SK-N-MC (cell line): ENCODE measurements at regions not wholly inside any gene's neighbourhood (a gene's known extent, or its start where the extent isn't known, plus 50 kb on each side); places are given as distances from the start of the nearest gene placed in this dataset.

ENCODE experiments used
- EZH2 ChIP-seq: fragments of 200-600 bp; sonication (generic); IDR thresholded peaks from one replicate; pipeline ENCODE4 v1.6.1; 2017; ENCODE audit warnings: antibody characterized with exemption
- POLR2AphosphoS5 ChIP-seq: IDR thresholded peaks from 2 replicates; pipeline ENCODE4 v1.6.1; 2012; ENCODE audit warnings: mild to moderate bottlenecking, low read depth, low read length, borderline replicate concordance

DNA sequence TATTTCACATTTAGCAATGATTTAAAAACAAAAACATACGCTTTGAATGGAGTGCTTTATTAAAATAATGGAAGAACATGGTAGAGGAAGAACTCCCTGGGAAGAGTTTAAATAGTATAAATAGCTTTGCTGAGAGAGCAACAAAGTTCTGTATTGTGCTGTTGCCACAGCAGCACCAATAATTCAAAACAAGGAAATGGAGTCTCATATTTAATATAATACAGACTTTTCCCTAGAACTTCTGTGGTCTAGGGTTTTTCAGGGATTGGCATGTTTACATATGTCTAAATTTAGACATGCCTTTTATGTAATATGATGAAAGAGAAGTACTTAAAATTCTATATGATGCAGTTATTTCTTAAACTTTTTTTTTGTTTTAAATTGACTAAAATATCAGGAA, 217.2 kb upstream of the HDAC9 start:
- TF ChIP-seq EZH2 (no peak), POLR2AphosphoS5 (no peak; the same call in 1 of the 2 replicates)
